OCI-LY7 (cell line): ENCODE measurements at regions not wholly inside any gene's neighbourhood (a gene's known extent, or its start where the extent isn't known, plus 50 kb on each side); places are given as distances from the start of the nearest gene placed in this dataset.

Source experiments
- BruUV-seq: library from RNA; stranded (reverse); fragments of 400-500 nt; replicated peaks from 2 replicates; lab custom pipeline; 2021; lab: Mats Ljungman, UMichigan
- CTCF ChIA-PET: fragments of 300-600 bp; sonication (Branson Sonifier 250); formaldehyde crosslinking; loops from one replicate; lab custom pipeline; 2022; ENCODE audit warnings: antibody characterized with exemption; ENCODE audit not compliant: unreplicated experiment; lab: Charles Lee
- POLR2A ChIA-PET: fragments of 300-600 bp; sonication (Branson Sonifier 250); formaldehyde crosslinking; loops from one replicate; lab custom pipeline; 2022; ENCODE audit warnings: antibody characterized with exemption; lab: Charles Lee
- DNase-seq: peaks from one replicate; pipeline ENCODE4 v3.0.0-alpha.2; 2015; ENCODE audit warnings: low spot score
- H2AFZ ChIP-seq: fragments of 200-600 bp; sonication (generic), shearing (Covaris generic); 2 replicates; pipeline ENCODE4 v1.6.1; 2014; ENCODE audit warnings: mild to moderate bottlenecking, antibody characterized with exemption, low read length, moderate library complexity
- H3K27ac ChIP-seq: fragments of 200-600 bp; sonication (generic); 2 replicates; pipeline ENCODE4 v1.5.1; 2014; ENCODE audit warnings: mixed run types, low read depth, mild to moderate bottlenecking, moderate library complexity, low read length, inconsistent platforms; ENCODE audit not compliant: poor library complexity, severe bottlenecking
- H3K36me3 ChIP-seq: fragments of 200-600 bp; sonication (generic); 2 replicates; pipeline ENCODE4 v1.6.1; 2014; ENCODE audit warnings: mild to moderate bottlenecking, antibody characterized with exemption, low read length, moderate library complexity, mixed read lengths; ENCODE audit not compliant: insufficient read depth
- H3K4me1 ChIP-seq: fragments of 200-600 bp; sonication (generic); 2 replicates; pipeline ENCODE4 v1.5.1; 2014; ENCODE audit warnings: mild to moderate bottlenecking, low read length; ENCODE audit not compliant: insufficient read depth, poor library complexity, severe bottlenecking
- H3K4me2 ChIP-seq: fragments of 200-600 bp; sonication (generic); 2 replicates; pipeline ENCODE4 v1.6.1; 2014; ENCODE audit warnings: mild to moderate bottlenecking, low read length
- H3K4me3 ChIP-seq: fragments of 200-600 bp; sonication (generic); 2 replicates; pipeline ENCODE4 v1.5.1; 2014; ENCODE audit warnings: mild to moderate bottlenecking, low read depth, low read length; ENCODE audit not compliant: poor library complexity, severe bottlenecking
- H3K79me2 ChIP-seq: fragments of 200-600 bp; sonication (generic); 2 replicates; pipeline ENCODE4 v1.6.1; 2016; ENCODE audit warnings: low read depth, mild to moderate bottlenecking, low read length, moderate library complexity, mixed read lengths; ENCODE audit not compliant: insufficient read depth
- H3K9me2 ChIP-seq: fragments of 200-600 bp; sonication (generic); 2 replicates; pipeline ENCODE4 v1.6.1; 2016; ENCODE audit warnings: mild to moderate bottlenecking, low read length, mixed read lengths; ENCODE audit not compliant: insufficient read depth
- H3K9me3 ChIP-seq: fragments of 200-600 bp; sonication (generic); 2 replicates; pipeline ENCODE4 v1.6.1; 2014; ENCODE audit warnings: mild to moderate bottlenecking, mixed run types, low read length, mixed read lengths
- H4K20me1 ChIP-seq: fragments of 200-600 bp; sonication (generic); 2 replicates; pipeline ENCODE4 v1.6.1; 2014; ENCODE audit warnings: mild to moderate bottlenecking, antibody characterized with exemption, low read length, moderate library complexity, mixed read lengths; ENCODE audit not compliant: insufficient read depth
- CTCF ChIP-seq: fragments of 200-600 bp; sonication (generic); conservative IDR thresholded peaks from 2 replicates; pipeline ENCODE4 v1.5.1; 2014; ENCODE audit warnings: mild to moderate bottlenecking, antibody characterized with exemption, low read length, moderate library complexity, mixed read lengths
- EZH2phosphoT487 ChIP-seq: fragments of 200-600 bp; sonication (generic); IDR thresholded peaks from 2 replicates; pipeline ENCODE4 v1.6.1; 2018; ENCODE audit warnings: low read depth, borderline replicate concordance, mild to moderate bottlenecking, mixed run types, antibody characterized with exemption, low read length, moderate library complexity, mixed read lengths
- intact Hi-C: fragments of 100-400 bp; cut with micrococcal nuclease; formaldehyde crosslinking; loops from one replicate; pipeline ENCODE4 v1.10.0; 2022; ENCODE audit not compliant: unreplicated experiment

DNA sequence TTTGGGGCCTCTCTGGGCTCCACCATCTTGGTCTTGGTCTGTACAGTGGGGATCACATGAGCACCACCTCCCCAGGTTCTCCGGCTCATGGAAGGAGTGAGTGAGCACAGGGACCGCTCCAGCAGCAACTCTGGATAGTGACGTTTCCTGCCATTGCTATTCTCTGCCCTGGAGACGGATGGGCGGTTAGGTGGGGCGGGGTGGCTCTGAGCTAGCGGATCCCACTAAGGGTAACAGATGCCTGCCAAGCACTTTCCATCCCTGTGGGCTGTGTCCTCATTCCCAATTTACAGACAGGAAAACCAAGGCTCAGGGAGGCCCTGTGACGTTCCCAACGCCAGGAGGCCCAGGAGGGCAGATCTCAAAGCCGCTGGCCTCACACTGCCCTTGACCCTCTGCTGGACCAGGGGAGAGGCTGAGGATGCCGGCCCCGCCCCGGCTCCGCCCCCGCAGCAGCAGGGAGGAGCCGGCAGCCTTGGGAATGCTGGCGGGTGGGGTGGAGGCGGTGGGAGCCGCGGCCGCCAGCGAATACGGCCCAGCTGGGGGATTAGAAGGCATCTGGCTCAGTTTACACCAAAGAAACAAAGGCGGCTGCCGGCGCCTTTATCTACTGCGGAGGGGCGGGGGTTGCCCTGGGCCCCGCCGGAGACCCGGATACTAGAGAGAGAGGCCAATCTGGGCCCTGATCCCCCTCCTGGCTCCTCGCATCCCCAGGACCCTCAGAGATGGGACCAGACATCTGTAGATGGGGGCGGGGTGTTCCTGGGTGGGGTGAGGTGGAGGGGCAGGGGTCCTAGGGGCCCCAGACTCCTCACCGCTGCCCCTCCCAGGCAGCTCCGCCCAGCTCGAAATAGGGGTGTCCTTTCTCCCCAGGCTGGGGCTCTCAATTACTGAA, 122.3 kb upstream of the CIBAR2 start:
- no peak for TF ChIP-seq EZH2phosphoT487
- TF ChIP-seq CTCF, result no peak
- H4K20me1 ChIP-seq, result no peaks in the 10 kb centered on the region; the same call in 1 of the 2 replicates
- ChIA-PET POLR2A (no interaction called here), CTCF (no interaction called here)
- no TSS peak for BruUV-seq
- H3K27ac ChIP-seq, result no peak overlapping the region
- no peak for DNase-seq
- H3K4me1 ChIP-seq, result peaks cover 3% of the 10 kb centered on the region
- no peak overlapping the region for H3K4me2 ChIP-seq
- H3K79me2 ChIP-seq, result no peaks in the 10 kb centered on the region
- H3K4me3 ChIP-seq, result no peak overlapping the region
- no peak overlapping the region for H2AFZ ChIP-seq
- intact Hi-C loops, result no loop called here
- H3K36me3 ChIP-seq, result no peaks in the 10 kb centered on the region
- H3K9me3 ChIP-seq, result no peaks in the 10 kb centered on the region
- H3K9me2 ChIP-seq, result no peaks in the 10 kb centered on the region

DNA sequence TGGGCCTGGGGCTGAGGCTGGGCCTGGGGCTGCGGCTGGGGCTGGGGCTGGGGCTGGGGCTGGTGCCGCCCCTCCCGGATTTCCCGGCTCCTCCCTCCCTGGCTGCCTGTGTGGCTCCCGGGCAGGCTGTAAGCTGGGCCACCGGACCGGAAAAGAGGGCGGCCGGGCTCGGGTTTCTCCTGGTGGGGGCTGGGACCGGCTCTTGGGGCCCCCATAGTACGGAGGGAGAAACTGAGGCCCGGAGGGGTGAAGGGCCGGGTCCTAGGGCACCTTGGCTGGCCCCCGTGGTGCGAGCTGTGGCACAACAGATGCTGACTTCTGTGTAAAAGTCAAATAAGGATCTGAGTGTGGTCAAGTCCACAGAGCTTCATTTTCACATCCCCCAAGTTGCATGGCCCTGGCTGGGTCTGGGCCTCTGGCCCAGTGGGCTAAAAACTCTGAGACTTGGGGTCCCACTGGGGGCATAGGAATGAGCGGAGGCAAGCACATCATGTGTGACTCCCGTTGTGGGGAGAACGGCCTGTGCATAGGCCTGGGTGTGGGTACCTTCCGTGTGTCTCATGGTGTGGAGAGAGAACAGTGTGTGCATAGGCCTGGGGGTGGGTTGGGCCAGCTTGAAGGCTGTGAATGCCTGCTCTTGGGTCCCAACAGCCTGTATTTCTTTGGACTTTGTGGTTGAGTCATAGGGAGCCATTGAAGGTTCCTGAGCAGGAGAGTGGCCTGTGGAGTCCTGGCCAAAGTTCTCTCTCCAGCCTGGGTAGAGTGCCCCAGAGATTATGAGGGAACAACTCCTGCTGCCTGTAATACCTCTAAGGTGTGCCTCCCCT, 123.9 kb upstream of the CIBAR2 start:
- Histone ChIP-seq H3K9me2 (no peaks in the 10 kb centered on the region), H3K36me3 (no peaks in the 10 kb centered on the region), H3K9me3 (no peaks in the 10 kb centered on the region), H3K4me2 (no peak overlapping the region), H3K79me2 (no peaks in the 10 kb centered on the region), H2AFZ (no peak overlapping the region), H3K4me3 (no peak overlapping the region), H3K27ac (no peak overlapping the region), H4K20me1 (no peaks in the 10 kb centered on the region; the same call in 1 of the 2 replicates), H3K4me1 (peaks cover 3% of the 10 kb centered on the region)
- ChIA-PET POLR2A (no interaction called here), CTCF (no interaction called here)
- intact Hi-C loops, result no loop called here
- no peak for TF ChIP-seq EZH2phosphoT487
- no peak for TF ChIP-seq CTCF
- no peak for DNase-seq
- no TSS peak for BruUV-seq

GRCh38 chr16:85236818-85237150, 124.5 kb upstream of the CIBAR2 start:
- TF ChIP-seq EZH2phosphoT487 (no peak), CTCF (no peak)
- no peaks in the 10 kb centered on the region for H3K79me2 ChIP-seq
- no peak overlapping the region for H3K27ac ChIP-seq
- H3K4me1 ChIP-seq, result peaks cover 3% of the 10 kb centered on the region
- BruUV-seq, result no TSS peak
- H3K4me3 ChIP-seq, result no peak overlapping the region
- CTCF ChIA-PET, result no interaction called here
- H3K9me2 ChIP-seq, result no peaks in the 10 kb centered on the region
- POLR2A ChIA-PET, result no interaction called here
- H3K9me3 ChIP-seq, result no peaks in the 10 kb centered on the region
- H2AFZ ChIP-seq, result no peak overlapping the region
- no peaks in the 10 kb centered on the region; the same call in 1 of the 2 replicates for H4K20me1 ChIP-seq
- intact Hi-C loops, result no loop called here
- H3K4me2 ChIP-seq, result no peak overlapping the region
- DNase-seq, result no peak
- H3K36me3 ChIP-seq, result no peaks in the 10 kb centered on the region
